ENCODE measurements at regions not wholly inside any gene's neighbourhood (a gene's known extent, or its start where the extent isn't known, plus 50 kb on each side); places are given as distances from the start of the nearest gene placed in this dataset.
A peak's percentile ranks its signal among the peaks of the same experiment; 100 is the strongest.

- Histone ChIP-seq H3K27me3 (ENCODE audit: control insufficient read depth in 2 of 2, insufficient read depth in 2 of 2, low read length in 2 of 2) (no peaks in the 10 kb centered on the region), H3K9ac (ENCODE audit: insufficient read depth in 1 of 2, low read depth in 2 of 2, low read length in 2 of 2) (no peak overlapping the region), H4K20me1 (replicated peaks; ENCODE audit: control insufficient read depth, insufficient read depth, low read length) (no peaks in the 10 kb centered on the region), H3K9me3 (replicated peaks; ENCODE audit: control insufficient read depth, insufficient read depth, low read depth, low read length) (no peaks in the 10 kb centered on the region), H2AFZ (ENCODE audit: low read depth, low read length) (no peak overlapping the region), H3K27ac (ENCODE audit: extremely low read depth, low read depth, low read length) (no peak overlapping the region), H3K4me2 (ENCODE audit: insufficient read depth, low read length) (no peak overlapping the region), H3K36me3 (ENCODE audit: control insufficient read depth, insufficient read depth, low read length) (no peaks in the 10 kb centered on the region), H3K4me1 (replicated peaks in 1 of 2; ENCODE audit: control insufficient read depth in 2 of 2, insufficient read depth in 2 of 2, low read length in 2 of 2) (peaks cover 0 to 15% of the 10 kb centered on the region in 2 experiments; a peak in 4 of 5 replicates), H3K9me1 (ENCODE audit: control insufficient read depth, insufficient read depth, low read length) (no peaks in the 10 kb centered on the region), H3K4me3 (no peak overlapping the region), H3K79me2 (ENCODE audit: control insufficient read depth, insufficient read depth, low read length) (no peaks in the 10 kb centered on the region)
- intact Hi-C loops (cut with micrococcal nuclease) (no loop called here), in situ Hi-C loops (cut with MboI) (no loop called here)
- no TSS peak for BruUV-seq (replicated peaks)
- FAIRE-seq (no peak), ATAC-seq (no peak), DNase-seq (ENCODE audit: extremely low read depth in 1 of 4, low spot score in 3 of 4) (no peak)
- POLR2A ChIA-PET, result interaction anchor here (0.7 to 1.4 kb wide), 2 partner anchors 11 to 25 kb away, joined by 3 to 4 read pairs; no protein-coding TSS in a partner anchor
- CTCF ChIA-PET (ENCODE audit: low intra/inter-chr PET ratio), result no interaction called here
- TF ChIP-seq EHMT2 (IDR thresholded peaks at IDR 0.05) (peak; percentile 23; the same call in 1 of the 2 replicates), PRMT5 (CRISPR knock-in tag; IDR thresholded peaks at IDR 0.05) (no peak)
- 57% methylated on average over 1 of the region's 1 CpG for WGBS (ENCODE audit: insufficient coverage, low coverage, missing lambda C conversion rate)
Measured at GRCh38 chr15:81073801-81074200, 60.3 kb upstream of the CFAP161 start.

GRCh38 chr15:81074773-81075172 is 59.3 kb upstream of the CFAP161 start:
- H3K4me3 ChIP-seq, result no peak overlapping the region
- FAIRE-seq (peak; percentile 23), DNase-seq (ENCODE audit: extremely low read depth in 1 of 4, low spot score in 3 of 4) (no peak), ATAC-seq (no peak)
- 0% methylated on average over 2 of the region's 2 CpGs for WGBS (ENCODE audit: insufficient coverage, low coverage, missing lambda C conversion rate)
- ChIA-PET POLR2A (interaction anchor here (0.7 to 1.1 kb wide), 3 partner anchors 10 to 12 kb away, joined by 3 read pairs; no protein-coding TSS in a partner anchor), CTCF (ENCODE audit: low intra/inter-chr PET ratio) (no interaction called here)
- H3K9ac ChIP-seq (ENCODE audit: insufficient read depth in 1 of 2, low read depth in 2 of 2, low read length in 2 of 2), result no peak overlapping the region
- peaks cover 0 to 15% of the 10 kb centered on the region in 2 experiments; a peak in 4 of 5 replicates for H3K4me1 ChIP-seq (replicated peaks in 1 of 2; ENCODE audit: control insufficient read depth in 2 of 2, insufficient read depth in 2 of 2, low read length in 2 of 2)
- BruUV-seq (replicated peaks), result no TSS peak
- H3K79me2 ChIP-seq (ENCODE audit: control insufficient read depth, insufficient read depth, low read length), result no peaks in the 10 kb centered on the region
- no peaks in the 10 kb centered on the region for H3K9me1 ChIP-seq (ENCODE audit: control insufficient read depth, insufficient read depth, low read length)
- H3K36me3 ChIP-seq (ENCODE audit: control insufficient read depth, insufficient read depth, low read length), result no peaks in the 10 kb centered on the region
- H3K4me2 ChIP-seq (ENCODE audit: insufficient read depth, low read length), result no peak overlapping the region
- intact Hi-C loops (cut with micrococcal nuclease) (no loop called here), in situ Hi-C loops (cut with MboI) (no loop called here)
- no peak overlapping the region for H3K27ac ChIP-seq (ENCODE audit: extremely low read depth, low read depth, low read length)
- H2AFZ ChIP-seq (ENCODE audit: low read depth, low read length), result peak overlapping the region; percentile 1; the same call in 1 of the 2 replicates
- H4K20me1 ChIP-seq (replicated peaks; ENCODE audit: control insufficient read depth, insufficient read depth, low read length), result no peaks in the 10 kb centered on the region
- TF ChIP-seq CTBP1 (IDR thresholded peaks at IDR 0.05; ENCODE audit: borderline replicate concordance), result no peak
- no peak for TF ChIP-seq CBX2 (IDR thresholded peaks at IDR 0.05; ENCODE audit: insufficient read depth, low read length, poor library complexity, severe bottlenecking)
- no peak for TF ChIP-seq CGGBP1 (CRISPR knock-in tag; IDR thresholded peaks at IDR 0.05)
- TF ChIP-seq MBD1 (CRISPR knock-in tag; IDR thresholded peaks at IDR 0.05), result no peak
- TF ChIP-seq TBP (optimal IDR thresholded peaks at IDR 0.05; ENCODE audit: low read depth, low read length), result no peak
- H3K27me3 ChIP-seq (ENCODE audit: control insufficient read depth in 2 of 2, insufficient read depth in 2 of 2, low read length in 2 of 2), result no peaks in the 10 kb centered on the region
- no peaks in the 10 kb centered on the region for H3K9me3 ChIP-seq (replicated peaks; ENCODE audit: control insufficient read depth, insufficient read depth, low read depth, low read length)
